ENCODE measurements at regions not wholly inside any gene's neighbourhood (a gene's known extent, or its start where the extent isn't known, plus 50 kb on each side); places are given as distances from the start of the nearest gene placed in this dataset.

DNA sequence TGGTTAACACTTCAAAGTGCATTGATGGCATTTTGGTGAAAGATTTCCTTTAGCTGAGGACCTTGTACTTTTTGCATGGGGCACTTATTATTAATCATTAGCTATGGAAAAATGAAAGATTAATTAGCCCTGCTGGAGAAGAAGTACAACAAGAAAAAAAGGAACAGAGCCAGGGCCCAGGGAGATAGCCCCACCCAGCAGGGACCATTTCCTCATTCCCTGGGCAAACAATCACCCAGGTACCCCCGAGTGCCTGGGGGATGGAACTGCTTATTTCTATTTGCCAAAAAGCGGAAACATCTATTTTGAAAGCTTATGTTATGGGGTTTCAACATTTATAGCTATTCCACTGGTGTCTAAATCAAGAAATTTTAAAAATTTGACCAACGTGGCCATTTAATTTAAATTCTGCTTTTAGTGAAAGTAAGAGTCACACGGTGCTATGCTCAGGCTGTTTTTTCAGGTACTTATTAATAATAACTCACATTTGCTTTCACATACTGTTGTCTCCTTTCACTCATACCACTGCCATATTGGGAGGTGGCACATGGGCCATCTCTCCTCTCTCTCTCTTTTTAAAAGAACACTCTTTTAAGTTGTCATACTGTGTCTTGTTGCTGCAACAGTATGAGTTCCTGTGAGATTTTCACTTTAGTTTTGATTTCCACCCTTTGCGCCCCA, 143.6 kb upstream of the KIF5B start:
- ChIA-PET POLR2A (no interaction called here), RAD21 (ENCODE audit: low non-redundant PET in 1 of 2, low total read pairs in 2 of 2, uncharacterized antibody in 2 of 2, unreplicated experiment in 2 of 2) (no interaction called here), CTCF (interaction anchor here (1.3 to 2.9 kb wide), 2 partner anchors 10 to 12 kb away, joined by 4 to 15 read pairs; no protein-coding TSS in a partner anchor)
- Histone ChIP-seq H4K20me1 (ENCODE audit: insufficient read depth) (no peaks in the 10 kb centered on the region), H3K9ac (ENCODE audit: low read length) (no peak overlapping the region), H3K27me3 (ENCODE audit: insufficient read depth, low read length) (no peaks in the 10 kb centered on the region), H3K4me1 (ENCODE audit: control insufficient read depth in 1 of 2, insufficient read depth in 2 of 2, low read length in 2 of 2) (no peaks in the 10 kb centered on the region), H3K9me2 (ENCODE audit: insufficient read depth) (no peaks in the 10 kb centered on the region), H3K4me2 (ENCODE audit: low read length) (no peak overlapping the region), H3K27ac (ENCODE audit: low read depth, low read length) (no peak overlapping the region), H3K79me2 (ENCODE audit: insufficient read depth, low read length) (no peaks in the 10 kb centered on the region), H3K36me3 (ENCODE audit: control insufficient read depth in 1 of 2, insufficient read depth in 2 of 2, low read length in 2 of 2) (no peaks in the 10 kb centered on the region), H3K9me3 (ENCODE audit: control insufficient read depth in 1 of 2, insufficient read depth in 1 of 2, low read depth in 1 of 2, low read length in 2 of 2) (no peaks in the 10 kb centered on the region), H3K4me3 (replicated peaks in 1 of 2; ENCODE audit: low read depth in 1 of 2, low read length in 2 of 2) (no peak overlapping the region), H2AFZ (ENCODE audit: low read depth, low read length, poor library complexity, severe bottlenecking) (peak overlapping the region; percentile 57)
- no TSS peak for BruUV-seq (replicated peaks)
- intact Hi-C loops (cut with micrococcal nuclease): loop anchor here (10.0 kb wide), 3 partner anchors 335 to 1475 kb away; no protein-coding TSS in a partner anchor
- ATAC-seq (no peak), DNase-seq (ENCODE audit: low read depth, low spot score) (no peak)
- TF ChIP-seq JUND (IDR thresholded peaks at IDR 0.05): no peak
- no peak for TF ChIP-seq CEBPB (IDR thresholded peaks at IDR 0.05; ENCODE audit: low read depth)
- no peak for TF ChIP-seq POLR2AphosphoS5 (IDR thresholded peaks at IDR 0.05; ENCODE audit: low read depth, low read length)
- no peak for TF ChIP-seq FOSL1 (IDR thresholded peaks at IDR 0.05; ENCODE audit: low read depth)
- TF ChIP-seq YY1 (IDR thresholded peaks at IDR 0.05; ENCODE audit: extremely low read depth, insufficient replicate concordance, low read depth, low read length): no peak
- TF ChIP-seq, protein P1, sequence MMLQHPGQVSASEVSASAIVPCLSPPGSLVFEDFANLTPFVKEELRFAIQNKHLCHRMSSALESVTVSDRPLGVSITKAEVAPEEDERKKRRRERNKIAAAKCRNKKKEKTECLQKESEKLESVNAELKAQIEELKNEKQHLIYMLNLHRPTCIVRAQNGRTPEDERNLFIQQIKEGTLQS (IDR thresholded peaks at IDR 0.05): no peak
- no peak for TF ChIP-seq SP1 (IDR thresholded peaks at IDR 0.05; ENCODE audit: low read depth)
- TF ChIP-seq, protein P2, sequence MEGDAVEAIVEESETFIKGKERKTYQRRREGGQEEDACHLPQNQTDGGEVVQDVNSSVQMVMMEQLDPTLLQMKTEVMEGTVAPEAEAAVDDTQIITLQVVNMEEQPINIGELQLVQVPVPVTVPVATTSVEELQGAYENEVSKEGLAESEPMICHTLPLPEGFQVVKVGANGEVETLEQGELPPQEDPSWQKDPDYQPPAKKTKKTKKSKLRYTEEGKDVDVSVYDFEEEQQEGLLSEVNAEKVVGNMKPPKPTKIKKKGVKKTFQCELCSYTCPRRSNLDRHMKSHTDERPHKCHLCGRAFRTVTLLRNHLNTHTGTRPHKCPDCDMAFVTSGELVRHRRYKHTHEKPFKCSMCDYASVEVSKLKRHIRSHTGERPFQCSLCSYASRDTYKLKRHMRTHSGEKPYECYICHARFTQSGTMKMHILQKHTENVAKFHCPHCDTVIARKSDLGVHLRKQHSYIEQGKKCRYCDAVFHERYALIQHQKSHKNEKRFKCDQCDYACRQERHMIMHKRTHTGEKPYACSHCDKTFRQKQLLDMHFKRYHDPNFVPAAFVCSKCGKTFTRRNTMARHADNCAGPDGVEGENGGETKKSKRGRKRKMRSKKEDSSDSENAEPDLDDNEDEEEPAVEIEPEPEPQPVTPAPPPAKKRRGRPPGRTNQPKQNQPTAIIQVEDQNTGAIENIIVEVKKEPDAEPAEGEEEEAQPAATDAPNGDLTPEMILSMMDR (IDR thresholded peaks at IDR 0.05 in 2 of 3, conservative IDR thresholded peaks at IDR 0.05 in 1 of 3; ENCODE audit: borderline replicate concordance in 1 of 3, insufficient read depth in 1 of 3, low read depth in 2 of 3, low read length in 2 of 3): no peak
- TF ChIP-seq EGR1 (IDR thresholded peaks at IDR 0.05; ENCODE audit: low read depth): no peak
- no peak for TF ChIP-seq POLR2A (IDR thresholded peaks at IDR 0.05; ENCODE audit: borderline replicate concordance, extremely low read depth, insufficient read depth, insufficient read length)
- no peak for TF ChIP-seq ZNF274 (IDR thresholded peaks at IDR 0.05; ENCODE audit: low read depth, low read length)
